22Rv1 (cell line): ENCODE measurements at regions not wholly inside any gene's neighbourhood (a gene's known extent, or its start where the extent isn't known, plus 50 kb on each side); places are given as distances from the start of the nearest gene placed in this dataset.

ENCODE experiments used
- CTCF ChIP-seq: fragments of 450-650 bp; IDR thresholded peaks from 2 replicates; pipeline ENCODE4 v1.5.1; 2017; ENCODE audit warnings: mild to moderate bottlenecking
- ZFX ChIP-seq: fragments of 450-650 bp; IDR thresholded peaks from 2 replicates; pipeline ENCODE4 v1.6.1; 2017; ENCODE audit warnings: antibody characterized with exemption, borderline replicate concordance

GRCh38 chr10:43976292-43976691, 327.6 kb upstream of the ZNF32 start:
- TF ChIP-seq CTCF (no peak), ZFX (no peak)
